ENCODE measurements at regions not wholly inside any gene's neighbourhood (a gene's known extent, or its start where the extent isn't known, plus 50 kb on each side); places are given as distances from the start of the nearest gene placed in this dataset.

GRCh38 chr15:69825941-69826818 is 271.5 kb downstream of the TLE3 start:
- no peak overlapping the region for H3K4me3 ChIP-seq (ENCODE audit: low read depth, low read length)
- H3K27ac ChIP-seq (ENCODE audit: low read depth): no peak overlapping the region
- H3K36me3 ChIP-seq (ENCODE audit: insufficient read depth): no peaks in the 10 kb centered on the region
- 70% methylated on average over 17 of the region's 17 CpGs for WGBS
- DNase-seq (ENCODE audit: extremely low spot score): no peak
- no peaks in the 10 kb centered on the region for H3K4me1 ChIP-seq (ENCODE audit: insufficient read depth)

- DNase-seq (ENCODE audit: extremely low spot score): no peak
- Histone ChIP-seq H3K36me3 (ENCODE audit: insufficient read depth) (no peaks in the 10 kb centered on the region), H3K4me1 (ENCODE audit: insufficient read depth) (no peaks in the 10 kb centered on the region), H3K27ac (ENCODE audit: low read depth) (no peak overlapping the region), H3K4me3 (ENCODE audit: low read depth, low read length) (no peak overlapping the region)
- 81% methylated on average over 3 of the region's 3 CpGs for WGBS
These were observed 270.9 kb downstream of the TLE3 start for GRCh38 chr15:69826819-69827175.

GRCh38 chr15:69827751-69828150 is 270.0 kb downstream of the TLE3 start:
- no peak overlapping the region for H3K27ac ChIP-seq (ENCODE audit: low read depth)
- DNase-seq (ENCODE audit: extremely low spot score): no peak
- H3K4me1 ChIP-seq (ENCODE audit: insufficient read depth): no peaks in the 10 kb centered on the region
- no peaks in the 10 kb centered on the region for H3K36me3 ChIP-seq (ENCODE audit: insufficient read depth)
- no peak overlapping the region for H3K4me3 ChIP-seq (ENCODE audit: low read depth, low read length)
- 94% methylated on average over 1 of the region's 1 CpG for WGBS

- no peak overlapping the region for H3K27ac ChIP-seq (ENCODE audit: low read depth)
- 83% methylated on average over 9 of the region's 9 CpGs for WGBS
- no peaks in the 10 kb centered on the region for H3K4me1 ChIP-seq (ENCODE audit: insufficient read depth)
- DNase-seq (ENCODE audit: extremely low spot score): no peak
- H3K36me3 ChIP-seq (ENCODE audit: insufficient read depth): no peaks in the 10 kb centered on the region
- no peak overlapping the region for H3K4me3 ChIP-seq (ENCODE audit: low read depth, low read length)
These were observed 269.4 kb downstream of the TLE3 start for GRCh38 chr15:69828181-69828828.

GRCh38 chr15:69829974-69830373 is 267.7 kb downstream of the TLE3 start:
- 73% methylated on average over 3 of the region's 3 CpGs for WGBS
- H3K4me3 ChIP-seq (ENCODE audit: low read depth, low read length): no peak overlapping the region
- no peaks in the 10 kb centered on the region for H3K4me1 ChIP-seq (ENCODE audit: insufficient read depth)
- DNase-seq (ENCODE audit: extremely low spot score): no peak
- H3K27ac ChIP-seq (ENCODE audit: low read depth): no peak overlapping the region
- no peaks in the 10 kb centered on the region for H3K36me3 ChIP-seq (ENCODE audit: insufficient read depth)

DNA sequence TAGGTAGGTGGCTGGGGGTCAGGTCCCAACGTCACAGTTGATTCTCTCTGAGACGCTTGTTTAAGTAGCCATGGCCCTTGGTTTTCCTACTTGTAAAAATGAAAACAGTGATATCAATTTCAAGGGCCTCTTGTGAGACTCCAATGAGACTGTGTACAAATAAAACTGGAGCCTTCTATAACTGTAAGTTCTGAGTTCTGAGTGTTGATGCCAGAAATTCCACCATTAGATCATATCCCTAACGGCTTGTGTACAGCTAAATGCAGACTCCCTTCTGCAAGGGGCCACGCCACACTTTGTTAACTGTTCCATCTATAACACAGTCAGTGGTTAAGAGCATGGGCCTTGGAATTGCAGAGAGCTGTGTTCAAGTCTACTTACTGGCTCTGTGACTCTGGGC is 267.3 kb downstream of the TLE3 start:
- DNase-seq (ENCODE audit: extremely low spot score): no peak
- 64% methylated on average over 4 of the region's 4 CpGs for WGBS
- H3K4me1 ChIP-seq (ENCODE audit: insufficient read depth): no peaks in the 10 kb centered on the region
- H3K27ac ChIP-seq (ENCODE audit: low read depth): no peak overlapping the region
- H3K36me3 ChIP-seq (ENCODE audit: insufficient read depth): no peaks in the 10 kb centered on the region
- H3K4me3 ChIP-seq (ENCODE audit: low read depth, low read length): no peak overlapping the region

GRCh38 chr15:69830876-69831275 is 266.8 kb downstream of the TLE3 start:
- Histone ChIP-seq H3K27ac (ENCODE audit: low read depth) (no peak overlapping the region), H3K4me3 (ENCODE audit: low read depth, low read length) (no peak overlapping the region), H3K4me1 (ENCODE audit: insufficient read depth) (no peaks in the 10 kb centered on the region), H3K36me3 (ENCODE audit: insufficient read depth) (no peaks in the 10 kb centered on the region)
- 88% methylated on average over 4 of the region's 4 CpGs for WGBS
- no peak for DNase-seq (ENCODE audit: extremely low spot score)

DNA sequence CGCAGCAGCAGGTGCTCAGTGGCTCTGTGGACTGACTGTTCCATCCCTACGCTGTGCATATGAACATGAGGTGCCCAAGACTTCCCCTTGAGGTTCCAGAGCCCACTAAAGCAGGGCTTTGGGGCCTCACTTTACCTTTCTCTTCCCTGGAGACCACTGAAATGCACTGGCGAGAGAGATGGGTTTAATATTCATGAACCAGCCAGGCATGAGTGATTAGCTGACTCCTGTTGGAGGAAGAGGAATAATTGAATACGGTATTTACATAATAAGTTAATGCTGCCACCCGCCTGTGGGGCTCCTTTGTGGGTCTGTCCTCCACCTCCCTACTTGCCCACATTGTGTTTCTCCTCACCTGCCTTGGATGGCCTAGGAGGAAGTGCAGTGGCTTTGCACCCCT is 263.4 kb downstream of the TLE3 start:
- WGBS: 90% methylated on average over 5 of the region's 5 CpGs
- no peak for DNase-seq (ENCODE audit: extremely low spot score)
- Histone ChIP-seq H3K4me1 (ENCODE audit: insufficient read depth) (no peaks in the 10 kb centered on the region), H3K4me3 (ENCODE audit: low read depth, low read length) (no peak overlapping the region), H3K36me3 (ENCODE audit: insufficient read depth) (no peaks in the 10 kb centered on the region), H3K27ac (ENCODE audit: low read depth) (no peak overlapping the region)

GRCh38 chr15:69834761-69835160 is 263.0 kb downstream of the TLE3 start:
- DNase-seq (ENCODE audit: extremely low spot score): no peak

GRCh38 chr15:69836048-69836447 is 261.7 kb downstream of the TLE3 start:
- Histone ChIP-seq H3K4me1 (ENCODE audit: insufficient read depth) (no peaks in the 10 kb centered on the region), H3K27ac (ENCODE audit: low read depth) (no peak overlapping the region), H3K4me3 (ENCODE audit: low read depth, low read length) (no peak overlapping the region), H3K36me3 (ENCODE audit: insufficient read depth) (no peaks in the 10 kb centered on the region)
- DNase-seq (ENCODE audit: extremely low spot score): no peak
- WGBS: 87% methylated on average over 3 of the region's 3 CpGs

More at GRCh38 chr15:69834761-69835160, 263.0 kb downstream of the TLE3 start:
- Histone ChIP-seq H3K4me3 (ENCODE audit: low read depth, low read length) (no peak overlapping the region), H3K4me1 (ENCODE audit: insufficient read depth) (no peaks in the 10 kb centered on the region), H3K27ac (ENCODE audit: low read depth) (no peak overlapping the region), H3K36me3 (ENCODE audit: insufficient read depth) (no peaks in the 10 kb centered on the region)
- WGBS: 43% methylated on average over 3 of the region's 3 CpGs

DNA sequence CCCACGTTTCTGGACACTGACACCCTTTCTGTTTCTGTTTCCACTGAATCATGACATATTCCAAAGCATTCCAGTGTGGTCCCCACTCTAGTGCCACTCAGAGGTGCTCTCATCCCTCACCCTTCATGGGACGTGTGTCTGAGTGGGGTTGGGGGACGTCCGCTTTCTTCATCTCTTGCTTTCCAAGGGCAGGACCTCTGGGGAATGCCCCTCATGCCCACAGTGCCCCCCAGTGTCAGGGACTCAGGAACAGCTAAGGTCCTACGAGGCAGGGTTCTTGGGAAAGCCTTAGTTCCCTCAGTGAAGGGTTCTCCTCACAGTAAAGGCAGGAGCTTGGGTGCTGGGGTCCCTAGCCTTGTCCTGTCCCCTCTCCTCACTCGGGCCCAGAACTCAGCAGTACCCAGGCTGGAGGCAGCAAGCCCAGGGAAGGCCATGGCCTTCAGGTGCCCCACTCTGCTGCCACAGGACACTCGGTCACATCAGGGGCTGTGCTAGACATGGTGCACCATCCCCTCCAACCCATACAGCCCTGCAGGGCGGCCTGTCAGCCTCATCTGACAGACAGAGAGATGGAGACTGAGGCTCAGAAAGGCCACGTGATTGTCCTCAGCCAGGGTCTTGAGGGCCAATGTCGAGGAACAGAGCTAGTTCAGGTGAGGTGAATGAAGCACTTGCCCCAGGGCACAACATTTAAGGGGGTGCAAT is 261.0 kb downstream of the TLE3 start:
- H3K36me3 ChIP-seq (ENCODE audit: insufficient read depth): no peaks in the 10 kb centered on the region
- no peak overlapping the region for H3K27ac ChIP-seq (ENCODE audit: low read depth)
- H3K4me1 ChIP-seq (ENCODE audit: insufficient read depth): no peaks in the 10 kb centered on the region
- 79% methylated on average over 10 of the region's 10 CpGs for WGBS
- no peak overlapping the region for H3K4me3 ChIP-seq (ENCODE audit: low read depth, low read length)
- DNase-seq (ENCODE audit: extremely low spot score): no peak

- Histone ChIP-seq H3K4me1 (ENCODE audit: insufficient read depth) (no peaks in the 10 kb centered on the region), H3K27ac (ENCODE audit: low read depth) (no peak overlapping the region), H3K4me3 (ENCODE audit: low read depth, low read length) (no peak overlapping the region), H3K36me3 (ENCODE audit: insufficient read depth) (no peaks in the 10 kb centered on the region)
- WGBS: 86% methylated on average over 1 of the region's 1 CpG
- no peak for DNase-seq (ENCODE audit: extremely low spot score)
These were observed 259.4 kb downstream of the TLE3 start for GRCh38 chr15:69838338-69838737.

GRCh38 chr15:69838994-69839393 is 258.7 kb downstream of the TLE3 start:
- Histone ChIP-seq H3K4me1 (ENCODE audit: insufficient read depth) (no peaks in the 10 kb centered on the region), H3K36me3 (ENCODE audit: insufficient read depth) (no peaks in the 10 kb centered on the region)
- 89% methylated on average over 2 of the region's 2 CpGs for WGBS

More at GRCh38 chr15:69838994-69839393, 258.7 kb downstream of the TLE3 start:
- DNase-seq (ENCODE audit: extremely low spot score): no peak
- Histone ChIP-seq H3K4me3 (ENCODE audit: low read depth, low read length) (no peak overlapping the region), H3K27ac (ENCODE audit: low read depth) (no peak overlapping the region)

Measured in urinary bladder (tissue), 3 donors.